D341Med (cell line): ENCODE measurements at regions not wholly inside any gene's neighbourhood (a gene's known extent, or its start where the extent isn't known, plus 50 kb on each side); places are given as distances from the start of the nearest gene placed in this dataset.

ENCODE experiments used
- DNase-seq: peaks from one replicate; pipeline ENCODE4 v3.0.0; 2012; ENCODE audit warnings: low spot score

DNA sequence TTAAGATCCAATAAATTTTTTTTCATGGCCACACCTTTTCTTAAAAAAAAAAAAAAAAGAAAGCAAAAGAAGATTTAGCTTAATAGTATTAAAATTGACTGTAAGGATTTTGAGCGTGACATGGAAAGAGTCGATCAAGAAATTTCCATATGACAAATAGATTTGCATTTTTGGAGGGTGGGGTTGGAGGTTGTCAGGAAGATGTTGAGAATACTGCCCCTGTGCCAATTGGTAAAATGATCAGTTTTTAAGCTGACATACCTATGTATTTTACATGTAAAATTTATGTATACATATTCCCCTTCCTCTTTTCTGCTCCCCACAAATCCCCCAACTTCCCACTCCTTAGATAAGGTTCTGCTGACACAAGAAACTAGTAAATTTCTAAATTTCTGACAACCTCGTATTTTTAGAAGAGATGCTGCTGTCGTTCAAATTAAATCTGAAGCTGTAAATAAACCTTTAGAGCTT, 520.9 kb downstream of the CD83 start:
- no peak for DNase-seq

DNA sequence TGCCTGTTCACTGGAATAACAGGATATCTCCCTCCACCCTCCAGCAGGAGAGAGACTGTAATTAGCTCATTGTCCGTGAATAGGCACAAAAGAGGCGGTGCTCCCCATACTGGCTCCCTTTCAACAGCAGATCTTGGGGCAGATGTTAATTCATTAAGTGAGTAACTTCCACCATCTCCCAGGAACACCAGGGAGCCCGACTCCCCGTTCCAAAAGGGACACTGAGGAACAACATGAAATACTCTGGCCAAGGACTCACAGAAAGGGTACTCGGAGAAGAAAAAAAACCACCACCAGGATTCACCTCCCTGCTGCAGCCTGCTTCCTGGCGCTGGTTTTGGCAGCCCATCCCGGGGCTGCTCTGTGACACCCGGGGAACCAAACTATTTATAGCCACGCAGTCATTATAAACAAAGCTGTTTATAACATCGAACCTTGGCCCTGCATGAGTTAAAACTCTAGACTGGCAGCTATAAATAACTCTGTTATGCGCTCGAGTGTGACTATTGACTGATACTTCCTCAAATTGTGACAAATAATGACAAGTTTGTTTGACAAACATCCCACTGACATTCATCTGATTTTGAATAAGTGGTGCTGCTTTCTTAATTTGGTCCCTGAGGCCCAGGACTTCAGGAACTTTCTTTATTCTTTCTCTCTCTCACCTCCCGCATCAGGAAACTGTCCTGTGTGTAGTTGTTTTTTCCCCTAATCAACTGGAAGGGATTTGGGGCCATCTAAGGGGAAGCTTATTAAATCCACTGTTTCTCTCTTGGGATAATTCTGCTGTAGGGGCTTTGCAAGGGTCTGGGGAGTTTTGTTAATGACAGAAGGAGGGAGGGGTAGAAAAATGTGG, 521.6 kb downstream of the CD83 start:
- peak; percentile 59 for DNase-seq

DNA sequence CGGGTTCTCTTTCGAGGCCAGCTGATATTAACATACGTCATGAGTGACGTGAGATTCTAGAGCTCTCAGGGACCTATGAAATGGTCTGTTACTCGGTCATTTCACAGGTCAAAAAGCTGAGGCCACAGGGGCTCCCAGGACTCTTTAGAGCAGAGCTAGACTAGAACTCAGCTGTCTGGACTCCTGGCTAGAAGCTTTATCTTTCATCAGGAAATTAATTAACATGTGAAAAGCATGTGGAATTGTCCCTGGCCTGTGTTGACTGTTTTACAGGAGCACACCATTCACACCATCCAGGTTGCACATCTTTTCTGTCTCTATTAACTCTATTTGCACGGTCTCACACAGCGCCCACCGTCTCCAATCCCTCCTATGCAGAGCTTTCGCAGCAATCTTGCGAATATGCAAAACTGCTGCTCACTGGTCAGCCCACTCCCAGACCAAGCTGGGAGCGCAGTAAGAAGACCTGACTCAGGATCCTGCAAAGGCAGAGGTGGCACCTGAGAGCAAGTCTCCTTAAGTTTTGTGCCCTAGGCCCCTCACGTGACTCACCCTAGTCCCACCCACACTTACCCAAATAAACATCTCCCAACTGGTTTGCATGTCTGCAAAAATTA, 522.5 kb downstream of the CD83 start:
- DNase-seq: no peak

DNA sequence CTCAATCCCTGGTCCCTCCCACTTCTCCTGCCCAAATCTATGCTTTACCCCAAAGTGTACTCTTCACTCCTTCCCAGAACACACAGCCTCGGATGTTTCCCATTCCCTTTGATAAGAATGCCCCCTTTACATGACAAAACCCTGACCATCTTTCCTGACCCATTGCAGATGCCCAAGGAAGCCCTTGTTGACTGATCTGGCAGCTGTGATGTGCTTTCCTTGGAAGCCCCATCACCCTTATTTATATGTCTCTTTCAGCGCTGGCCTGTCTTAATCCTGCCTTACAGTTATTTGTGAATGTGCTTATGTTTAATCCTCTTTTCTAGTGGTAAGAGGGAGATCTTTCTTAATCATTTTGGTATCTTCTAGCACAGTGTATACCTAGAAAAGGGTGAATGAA, 523.1 kb downstream of the CD83 start:
- DNase-seq: peak; percentile 52

DNA sequence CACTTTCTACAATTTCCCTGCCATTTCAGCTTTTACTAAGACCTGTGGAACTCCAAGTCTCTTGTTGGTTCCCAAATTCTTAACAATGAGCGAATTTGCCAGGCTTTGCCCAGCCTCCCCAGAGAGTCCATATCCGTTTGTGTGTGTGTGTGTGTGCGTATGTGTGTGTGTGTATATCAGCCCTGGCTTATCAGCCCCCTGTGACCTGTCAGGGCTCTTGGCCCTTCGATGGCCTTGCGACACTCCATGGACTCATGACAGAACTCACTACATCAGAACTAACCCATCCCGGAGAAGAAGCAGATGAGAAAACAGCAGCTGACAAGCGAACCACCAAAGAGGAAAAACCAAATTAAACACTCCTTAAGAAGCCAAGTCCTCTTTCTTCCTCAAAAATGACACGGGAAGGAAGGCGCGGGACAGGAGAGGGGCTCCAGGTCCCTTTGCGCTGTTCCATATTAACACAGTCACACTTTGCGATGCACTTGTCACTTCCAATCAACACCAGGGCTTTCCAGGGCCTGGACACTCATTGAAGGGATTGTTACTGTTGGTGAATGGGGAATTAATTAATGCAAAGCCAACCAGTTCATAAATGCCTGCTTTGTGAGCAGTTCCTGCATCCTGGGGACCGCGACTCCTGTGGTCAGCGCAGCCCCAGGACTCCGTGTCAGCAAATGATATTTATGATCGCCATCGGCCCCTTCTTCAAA, 524.0 kb downstream of the CD83 start:
- no peak for DNase-seq

DNA sequence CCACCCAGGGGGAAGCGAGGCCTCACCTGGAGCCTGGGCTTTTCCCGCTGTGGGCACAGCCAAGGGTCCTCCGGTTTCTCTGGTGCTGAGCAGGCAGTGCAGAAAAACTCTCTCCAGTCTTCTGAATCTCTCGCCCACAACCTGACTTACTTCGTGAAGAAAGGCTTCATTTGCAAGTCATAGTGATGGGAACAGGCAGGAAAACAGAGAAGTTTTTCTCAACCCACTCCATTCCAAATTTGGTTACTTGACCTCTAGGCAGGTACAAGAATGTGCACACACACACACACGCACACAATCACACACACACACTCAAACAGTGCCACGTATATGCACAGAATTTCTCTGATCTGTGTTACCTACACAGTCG, 524.5 kb downstream of the CD83 start:
- DNase-seq: no peak

DNA sequence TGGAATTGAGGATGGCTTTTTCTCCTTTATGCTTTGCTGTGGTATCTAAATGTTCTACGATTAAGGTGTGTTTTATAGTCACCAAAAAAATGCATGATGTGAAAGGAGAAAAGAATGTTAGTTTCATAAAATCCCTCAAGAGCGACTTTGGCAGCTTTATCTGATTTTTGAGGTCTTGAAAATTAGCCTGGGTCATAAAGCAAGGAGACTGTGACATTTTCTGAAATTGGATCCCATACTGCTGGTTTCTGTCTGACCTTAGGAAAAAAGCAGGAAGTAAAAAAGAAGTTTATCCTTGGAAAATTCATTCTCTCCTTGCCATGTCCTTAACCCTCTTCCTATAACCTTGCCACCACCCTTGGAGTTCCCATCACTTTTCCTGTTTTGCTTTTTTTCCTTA, 525.3 kb downstream of the CD83 start:
- no peak for DNase-seq

DNA sequence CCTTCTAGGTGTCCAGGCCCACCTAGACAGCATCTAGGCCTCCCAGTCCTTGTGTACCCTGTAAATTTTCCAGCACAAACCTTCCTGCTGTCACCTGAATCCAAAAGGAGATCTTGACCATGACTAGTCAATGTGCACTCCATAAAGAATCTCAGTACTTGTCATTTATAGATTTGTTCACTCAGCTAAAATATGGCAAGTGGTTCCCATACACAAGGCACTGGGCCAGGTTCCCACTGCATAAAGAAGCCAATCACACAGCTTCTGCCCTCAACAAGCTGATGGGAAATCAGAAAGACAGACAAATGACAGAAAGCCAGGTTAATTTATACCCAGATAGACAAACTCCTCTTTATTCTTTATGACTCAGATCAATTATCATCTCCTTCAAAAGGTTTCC, 526.8 kb downstream of the CD83 start:
- DNase-seq: no peak

DNA sequence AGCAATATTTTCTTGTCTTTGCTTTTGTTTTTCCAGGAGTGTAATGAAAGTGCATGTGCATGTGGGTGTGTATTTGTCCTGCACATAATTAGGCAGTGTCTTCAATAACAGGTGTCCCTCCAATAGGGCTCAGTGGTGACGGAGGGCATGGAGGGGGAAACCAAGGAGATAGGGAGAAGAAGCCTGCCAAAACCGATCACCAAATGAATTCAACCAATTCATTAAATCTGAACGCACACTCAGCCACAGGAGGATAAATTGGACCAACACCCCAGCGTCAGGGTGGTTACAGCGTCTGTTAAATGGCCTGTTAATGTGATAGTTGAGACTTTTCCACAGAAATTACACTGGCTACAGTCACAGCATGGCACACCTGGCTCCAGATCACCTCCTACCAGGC, 527.6 kb downstream of the CD83 start:
- DNase-seq: no peak

DNA sequence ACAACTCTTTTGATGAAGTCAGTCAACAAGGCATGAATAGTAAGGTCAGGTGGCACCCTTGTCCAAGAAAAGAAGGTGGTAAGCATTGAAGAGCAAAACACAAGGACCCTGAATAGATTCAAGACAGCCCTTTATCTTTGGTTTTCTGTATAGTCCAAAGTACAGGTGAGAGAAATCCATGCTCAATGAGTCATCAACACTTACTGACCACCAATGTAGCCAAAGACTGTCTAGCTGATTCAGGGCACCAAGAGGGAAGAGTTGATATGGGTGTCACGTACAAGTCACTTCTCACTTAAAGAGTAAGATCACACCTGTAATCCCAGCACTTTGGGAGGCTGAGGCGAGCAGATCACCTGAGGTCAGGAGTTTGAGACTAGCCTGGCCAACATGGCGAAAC, 528.3 kb downstream of the CD83 start:
- no peak for DNase-seq

DNA sequence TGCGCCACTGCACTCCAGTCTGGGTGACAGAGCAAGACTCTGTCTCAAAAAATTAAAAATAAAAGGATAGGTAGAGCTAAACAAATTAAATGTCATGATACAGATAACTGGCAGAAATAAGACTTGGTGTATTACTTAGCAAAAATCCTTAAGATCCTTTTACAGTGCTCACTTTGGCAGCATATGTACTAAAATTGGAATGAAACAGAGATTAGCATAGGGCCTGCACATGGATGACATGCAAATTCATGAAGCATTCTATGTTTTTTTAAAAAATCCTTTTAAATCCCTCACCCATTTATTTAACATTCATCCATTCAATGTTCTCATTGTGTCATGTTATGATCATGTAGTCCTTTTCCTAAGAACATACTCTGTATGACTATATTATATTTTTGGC, 528.8 kb downstream of the CD83 start:
- no peak for DNase-seq

DNA sequence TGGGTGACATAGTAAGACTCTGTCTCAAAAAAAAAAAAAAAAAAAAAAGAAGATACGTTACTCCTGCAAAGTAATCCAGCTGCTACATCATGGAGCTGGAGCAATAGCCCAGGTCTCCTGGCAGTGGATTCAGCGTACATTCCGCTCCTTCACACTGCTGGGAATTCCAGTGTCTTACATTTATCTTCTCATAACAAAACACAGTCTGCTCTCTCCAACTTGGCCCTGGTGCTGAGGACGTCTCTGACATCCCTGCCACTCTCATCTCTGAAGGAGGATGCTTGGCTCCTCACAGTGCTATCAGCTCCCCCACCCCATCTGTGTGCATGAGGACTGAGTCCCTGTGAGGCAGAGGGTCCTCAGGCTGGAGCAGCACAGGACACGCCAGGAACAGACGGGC, 529.8 kb downstream of the CD83 start:
- no peak for DNase-seq

DNA sequence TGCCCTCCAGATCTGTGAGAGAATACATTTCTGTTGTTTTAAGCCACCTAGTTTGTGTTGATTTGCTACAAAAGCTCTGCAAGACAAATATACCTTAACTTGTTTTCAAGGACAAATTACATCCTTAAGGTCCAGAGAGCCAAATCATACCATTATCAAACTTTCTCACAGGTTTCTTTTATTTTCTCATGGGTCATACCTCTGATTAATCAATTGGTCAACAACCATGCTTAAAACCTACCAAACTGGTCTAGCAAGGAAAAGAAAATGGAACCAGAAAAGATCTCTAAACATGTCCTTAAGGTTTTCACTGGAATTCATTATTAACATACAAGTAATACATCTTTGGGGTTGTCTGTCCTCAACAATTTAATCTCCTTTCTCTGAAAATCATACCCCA, 535.0 kb downstream of the CD83 start:
- DNase-seq: no peak

DNA sequence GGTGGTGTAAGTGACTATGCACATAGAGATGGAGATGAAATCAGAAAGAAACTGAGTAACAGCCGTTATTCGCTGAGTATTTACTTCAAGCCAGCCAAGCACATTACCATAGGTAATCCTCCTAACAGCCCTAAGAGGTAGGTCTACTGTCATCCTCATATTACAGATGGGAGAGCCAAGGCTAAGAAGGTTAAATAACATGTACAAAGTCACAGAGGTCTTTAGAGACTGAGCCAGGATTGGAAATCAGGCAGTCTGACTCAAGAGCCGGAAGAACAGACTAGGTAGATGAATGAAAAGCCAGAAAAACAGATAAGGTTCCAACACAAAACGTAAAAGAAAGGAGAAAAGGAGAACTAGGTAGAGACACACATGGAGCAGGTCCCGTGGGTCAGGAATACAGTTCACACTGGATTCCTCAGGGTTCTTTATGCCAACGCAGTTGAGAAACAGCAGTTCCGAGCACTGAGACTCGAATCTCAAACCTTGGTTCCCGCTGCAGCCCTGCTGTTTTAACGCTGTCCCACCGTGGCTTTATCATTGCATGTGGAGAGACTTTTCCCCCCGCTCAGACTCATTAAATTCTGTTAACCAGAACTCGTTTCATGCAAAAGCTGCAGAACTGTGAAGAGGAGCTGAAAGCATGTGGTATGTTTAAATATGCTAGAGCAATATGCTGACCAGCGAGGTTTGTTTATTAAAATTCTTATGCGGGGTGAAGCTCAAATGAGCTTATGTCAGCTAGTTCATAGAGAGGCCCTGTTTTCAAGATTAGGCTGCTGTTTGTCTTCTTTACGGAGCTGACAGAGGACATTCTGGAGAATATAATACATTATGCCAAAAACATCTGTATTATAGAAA, 537.9 kb downstream of the CD83 start:
- no peak for DNase-seq

DNA sequence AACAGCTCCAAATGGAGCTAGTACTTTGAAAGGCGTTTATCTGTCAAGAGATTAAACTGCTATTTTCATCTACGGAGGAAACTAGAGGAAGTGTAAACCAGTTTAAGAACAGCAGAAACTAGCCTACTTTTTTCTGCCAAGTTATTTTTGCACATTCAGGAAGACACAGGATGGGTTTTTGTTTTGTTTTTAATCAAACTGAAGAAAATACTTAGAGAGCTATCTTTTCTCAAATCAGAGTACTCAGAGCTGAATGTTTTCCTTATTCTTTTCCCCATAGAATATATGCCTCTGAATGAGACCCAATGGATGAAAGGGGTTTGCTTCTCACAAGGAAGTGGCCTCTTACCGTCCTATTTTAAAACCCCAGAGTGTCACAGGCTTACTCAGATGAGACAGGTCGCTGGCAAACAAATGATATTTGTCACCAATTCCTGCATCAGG, 538.5 kb downstream of the CD83 start:
- DNase-seq: no peak

DNA sequence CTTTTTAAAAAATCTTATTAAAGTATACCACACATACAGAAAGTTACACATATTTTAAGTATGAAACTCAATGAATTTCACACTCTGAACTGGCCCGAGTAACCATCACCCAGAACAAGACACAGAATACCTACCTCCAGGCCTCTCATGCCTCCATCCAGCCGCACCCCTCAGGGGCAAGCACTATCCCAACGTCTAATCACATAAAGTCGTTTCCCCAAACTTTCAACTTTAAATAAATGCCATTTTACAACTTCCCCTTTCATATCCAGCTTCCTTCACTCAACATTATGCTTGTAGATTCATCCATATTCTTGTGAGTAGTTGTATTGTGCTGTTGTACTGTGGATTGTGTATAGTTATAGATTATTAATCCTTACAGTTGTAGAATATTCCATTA, 539.1 kb downstream of the CD83 start:
- no peak for DNase-seq

DNA sequence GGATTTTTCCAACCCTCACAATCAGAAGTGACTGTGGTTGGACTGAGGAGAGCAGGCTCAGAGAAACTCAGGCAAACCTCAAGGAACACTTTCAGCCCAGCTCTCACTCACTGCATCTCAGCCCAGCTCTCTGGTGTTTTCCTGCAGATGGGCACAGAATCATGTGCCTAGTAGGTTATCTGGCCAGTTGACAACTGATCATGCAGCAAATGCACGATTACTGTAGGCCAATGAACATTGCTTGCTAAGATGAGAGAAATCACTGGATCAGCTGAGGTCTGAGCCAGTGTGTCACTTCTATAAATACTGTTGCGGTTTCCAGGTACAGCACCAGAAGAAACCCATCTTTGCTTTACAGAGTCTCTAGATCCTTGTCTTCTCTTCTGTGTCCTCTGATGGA, 540.5 kb downstream of the CD83 start:
- no peak for DNase-seq

DNA sequence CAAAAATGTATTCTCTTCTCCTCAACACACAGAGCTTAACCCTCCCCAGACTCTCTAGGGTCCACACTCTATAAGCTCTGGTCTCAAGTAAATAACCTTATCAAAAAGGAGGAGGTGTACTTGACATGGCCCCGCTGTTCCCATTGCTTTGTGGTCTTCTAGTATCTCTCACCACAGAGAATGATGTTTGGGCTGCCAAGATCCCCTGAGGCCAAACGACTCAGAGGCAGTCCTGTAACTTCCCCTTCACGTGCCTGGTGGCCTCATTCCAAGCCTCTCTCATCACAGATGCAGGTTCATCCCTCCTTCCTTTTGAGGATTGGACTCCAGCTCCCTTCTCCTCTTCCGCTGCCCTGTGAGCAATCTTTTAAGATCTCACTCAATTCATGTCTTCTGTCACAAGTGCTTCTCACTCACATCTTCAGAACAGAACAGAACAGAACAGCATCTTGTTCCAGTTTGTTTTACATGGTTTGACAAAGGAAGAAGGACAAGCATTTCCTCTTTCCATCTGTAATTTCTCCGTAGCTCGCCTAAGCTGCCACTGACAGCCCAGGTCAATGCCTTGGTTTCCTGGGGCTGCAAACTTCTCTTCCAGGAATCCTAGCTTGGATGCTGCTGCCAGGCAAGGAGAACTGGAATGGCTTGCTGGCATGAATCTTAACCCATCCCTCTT, 541.5 kb downstream of the CD83 start:
- DNase-seq: no peak

DNA sequence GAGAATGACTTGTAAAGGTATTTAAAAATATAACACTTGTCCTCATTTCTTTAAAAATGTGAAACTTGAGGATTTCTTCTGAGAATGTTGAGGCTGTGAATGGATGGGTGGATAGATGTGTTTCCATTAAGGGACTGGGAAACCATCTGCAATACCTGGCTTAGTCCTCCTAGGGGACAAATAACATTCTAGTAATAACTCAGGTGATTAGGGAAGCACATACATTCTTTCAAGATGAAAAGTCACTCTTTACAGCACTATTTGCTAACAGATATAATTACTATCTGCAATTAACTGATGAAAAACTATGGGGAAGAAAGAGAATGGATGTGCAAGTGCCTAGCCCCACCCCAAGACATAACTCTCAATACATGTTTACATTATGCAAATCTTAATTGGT, 542.3 kb downstream of the CD83 start:
- no peak for DNase-seq

DNA sequence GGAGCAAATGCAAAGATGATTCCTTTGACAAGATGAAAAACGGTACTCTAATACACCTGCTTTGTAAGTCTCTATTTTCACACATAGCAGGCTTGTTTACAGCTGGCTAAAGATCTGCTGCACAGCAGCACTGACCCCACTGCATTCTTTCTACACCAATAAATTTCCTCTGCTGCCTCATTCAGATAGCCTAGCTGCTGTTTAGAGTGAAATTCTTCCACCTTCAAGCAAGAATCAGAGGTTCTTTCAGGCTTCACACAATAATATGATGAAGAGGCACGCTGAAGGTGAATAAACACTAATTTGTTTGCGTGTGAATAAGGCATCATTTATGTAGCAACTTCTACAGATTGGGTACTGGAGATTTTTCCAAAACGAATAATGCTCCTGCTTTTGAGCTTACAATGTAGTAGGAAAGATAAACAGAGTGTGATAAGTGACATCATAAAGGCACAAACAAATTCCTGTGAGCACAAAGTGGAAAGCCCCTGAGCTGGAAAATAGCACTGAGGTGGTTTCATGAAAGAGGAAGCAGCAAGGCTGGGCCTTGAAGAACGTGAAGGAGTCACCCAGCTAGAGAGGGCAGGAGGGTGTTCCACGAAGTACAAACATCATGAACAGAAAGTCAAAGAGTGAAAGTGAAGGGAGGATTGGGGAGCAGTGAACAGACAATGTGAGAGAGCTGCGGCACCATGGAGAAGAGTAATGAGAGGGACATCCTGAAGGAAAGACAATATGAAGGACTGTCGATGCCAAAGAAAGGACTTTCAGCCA, 543.4 kb downstream of the CD83 start:
- DNase-seq: no peak

DNA sequence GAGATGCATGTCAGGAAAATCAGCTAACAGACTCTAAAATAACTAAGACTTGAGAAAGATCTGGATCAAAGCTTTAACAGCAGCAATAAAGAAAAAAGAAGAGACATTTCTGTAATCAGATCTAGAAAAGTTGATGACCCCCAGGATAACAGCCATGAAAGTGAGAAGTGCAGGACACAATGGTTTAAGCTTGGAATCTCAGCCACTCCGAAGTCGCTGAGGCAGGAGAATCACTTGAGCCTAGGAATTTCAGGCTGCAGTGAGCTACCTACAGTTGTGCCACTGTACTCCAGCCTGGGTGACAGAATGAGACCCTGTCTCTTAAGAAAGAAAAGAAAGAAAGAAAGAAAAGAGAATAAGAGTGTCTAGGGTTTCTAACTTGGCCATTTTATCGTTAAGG, 544.1 kb downstream of the CD83 start:
- no peak for DNase-seq
